ENCODE measurements at regions not wholly inside any gene's neighbourhood (a gene's known extent, or its start where the extent isn't known, plus 50 kb on each side); places are given as distances from the start of the nearest gene placed in this dataset.
A peak's percentile ranks its signal among the peaks of the same experiment; 100 is the strongest.

DNA sequence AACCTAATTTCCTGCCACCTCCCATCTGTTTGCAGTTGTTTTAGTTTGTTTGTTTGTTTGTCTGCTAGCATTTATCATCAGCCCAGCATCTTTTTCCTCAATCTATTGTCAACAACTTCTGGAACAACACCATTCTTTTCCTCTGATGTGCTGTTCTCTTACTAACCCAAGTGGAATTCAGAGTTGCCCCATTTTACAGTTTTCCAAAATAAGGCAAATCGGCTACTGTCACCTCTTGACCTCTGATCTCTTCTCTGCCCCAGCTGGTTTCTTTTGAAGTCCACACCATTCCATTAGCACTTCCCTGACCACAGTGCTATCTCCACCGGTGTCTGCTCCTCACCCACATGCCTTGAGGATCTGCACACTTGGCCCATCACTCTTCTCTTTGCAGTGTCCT, 102.4 kb downstream of the EFNB2 start:
- DNase-seq (ENCODE audit: low spot score), result no peak
- in situ Hi-C loops (cut with HindIII; ENCODE audit: low sequenced_read_pairs), result no loop called here

DNA sequence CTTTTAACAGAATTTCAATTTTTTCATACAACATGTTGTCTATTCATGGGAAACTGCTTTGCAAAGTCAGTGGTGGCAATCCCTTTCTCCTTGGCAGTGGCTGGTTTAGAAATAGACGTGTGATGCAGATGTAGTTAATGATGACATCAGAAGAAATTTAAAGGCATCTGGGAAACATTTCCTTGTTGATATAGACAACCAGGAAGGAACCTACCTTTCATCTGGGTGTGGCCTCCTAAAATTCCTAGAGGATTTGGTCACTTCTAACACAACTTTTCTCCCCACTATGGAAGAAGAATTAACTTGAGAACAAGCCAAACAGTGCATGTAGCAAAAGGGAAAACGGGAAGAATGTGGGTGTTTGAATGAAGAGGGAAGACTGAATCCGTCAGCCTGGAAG, 102.8 kb downstream of the EFNB2 start:
- DNase-seq (ENCODE audit: low spot score), result no peak
- in situ Hi-C loops (cut with HindIII; ENCODE audit: low sequenced_read_pairs), result no loop called here

DNA sequence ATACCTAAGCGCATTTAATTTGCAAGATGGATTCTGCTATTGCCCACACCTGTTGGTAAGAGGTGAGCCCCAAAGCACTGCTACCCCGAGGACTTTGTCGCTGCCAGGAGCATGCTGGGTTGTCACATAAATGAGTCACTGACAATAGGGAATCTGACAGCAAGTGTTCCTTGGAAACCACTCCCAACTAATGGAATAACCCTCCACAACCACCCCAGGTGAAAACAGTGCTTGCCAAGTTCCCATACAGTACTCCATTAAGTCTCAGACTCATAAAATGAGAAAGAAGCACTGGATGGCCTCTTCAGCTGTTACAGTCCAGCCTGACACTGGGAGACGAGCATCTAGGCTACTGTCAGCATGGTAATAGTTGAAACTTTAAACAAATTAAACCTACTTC, 108.6 kb downstream of the EFNB2 start:
- no peak for DNase-seq (ENCODE audit: low spot score)
- in situ Hi-C loops (cut with HindIII; ENCODE audit: low sequenced_read_pairs), result no loop called here

DNA sequence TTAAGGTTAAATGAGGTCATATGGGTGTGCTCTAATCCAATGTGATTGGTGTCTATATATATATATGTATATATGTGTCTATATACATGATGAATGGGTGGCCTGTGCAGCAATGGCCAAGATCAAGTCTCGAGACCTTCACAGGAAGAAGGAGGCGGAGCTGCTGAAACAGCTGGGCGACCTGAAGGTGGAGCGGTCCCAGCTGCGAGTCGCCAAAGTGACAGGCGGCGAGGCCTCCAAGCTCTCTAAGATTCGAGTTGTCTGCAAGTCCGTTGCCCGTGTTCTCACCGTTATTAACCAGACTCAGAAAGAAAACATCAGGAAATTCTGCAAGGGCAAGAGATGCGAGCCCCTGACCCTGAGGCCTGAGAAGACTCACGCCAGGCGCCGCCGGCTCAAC, 109.8 kb downstream of the EFNB2 start:
- no peak for DNase-seq (ENCODE audit: low spot score)
- in situ Hi-C loops (cut with HindIII; ENCODE audit: low sequenced_read_pairs), result no loop called here

DNA sequence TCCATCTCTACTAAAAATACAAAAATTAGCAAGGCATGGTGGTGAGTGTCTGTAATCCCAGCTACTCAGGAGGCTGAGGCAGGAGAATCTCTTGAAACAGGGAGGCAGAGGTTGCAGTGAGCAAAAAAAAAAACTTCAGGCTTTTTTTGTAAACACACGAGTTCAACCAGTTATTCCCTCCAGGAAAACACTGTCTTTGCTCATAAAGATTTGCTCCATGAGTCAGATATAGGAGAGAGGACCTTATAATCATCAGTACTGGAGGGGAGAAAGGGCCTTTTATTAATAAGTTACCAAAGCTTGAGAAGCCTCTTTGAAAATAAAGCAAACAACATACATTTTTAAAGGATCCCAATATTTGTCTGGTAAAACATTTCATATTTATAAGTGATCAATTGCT, 110.7 kb downstream of the EFNB2 start:
- in situ Hi-C loops (cut with HindIII; ENCODE audit: low sequenced_read_pairs), result no loop called here
- DNase-seq (ENCODE audit: low spot score), result no peak

DNA sequence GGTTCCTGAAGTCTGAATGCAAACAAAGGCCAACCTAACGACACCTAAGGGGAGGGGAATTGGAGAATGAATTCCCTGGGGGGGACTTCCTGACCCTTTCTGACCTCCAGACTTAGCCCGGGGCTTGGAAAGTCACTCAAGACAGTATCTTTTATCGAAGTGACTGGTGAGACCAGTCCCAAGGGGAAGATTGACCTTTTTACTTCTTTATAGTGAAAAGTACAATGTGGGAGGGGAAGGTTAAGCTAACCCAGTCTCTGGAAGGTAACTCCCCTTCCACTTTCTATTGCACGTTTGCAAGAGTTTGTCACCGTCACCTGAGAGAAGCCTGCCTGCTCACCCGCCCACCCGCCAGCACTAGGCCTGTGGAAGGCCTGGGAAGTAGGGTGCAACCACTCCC, 111.9 kb downstream of the EFNB2 start:
- no peak for DNase-seq (ENCODE audit: low spot score)
- in situ Hi-C loops (cut with HindIII; ENCODE audit: low sequenced_read_pairs), result no loop called here

DNA sequence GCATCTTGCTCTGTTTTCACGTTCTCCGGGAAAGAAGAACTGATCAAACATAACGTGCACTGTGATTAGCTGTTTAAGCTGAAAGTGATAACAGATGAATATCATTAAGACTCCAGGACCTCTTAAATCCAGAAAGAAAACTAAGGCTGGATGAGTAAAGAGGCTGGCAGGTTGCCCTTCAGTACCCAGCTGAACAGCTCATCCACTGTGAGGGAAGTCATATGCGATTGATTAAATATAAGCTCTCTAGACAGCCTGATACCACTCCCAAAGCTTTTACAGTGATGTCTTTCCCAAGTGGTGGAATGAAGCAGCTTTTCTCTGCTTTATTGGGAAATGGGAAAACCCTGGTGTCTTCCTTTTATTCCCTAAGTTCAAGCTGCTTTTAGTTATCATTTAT, 116.9 kb downstream of the EFNB2 start:
- in situ Hi-C loops (cut with HindIII; ENCODE audit: low sequenced_read_pairs), result no loop called here
- no peak for DNase-seq (ENCODE audit: low spot score)

DNA sequence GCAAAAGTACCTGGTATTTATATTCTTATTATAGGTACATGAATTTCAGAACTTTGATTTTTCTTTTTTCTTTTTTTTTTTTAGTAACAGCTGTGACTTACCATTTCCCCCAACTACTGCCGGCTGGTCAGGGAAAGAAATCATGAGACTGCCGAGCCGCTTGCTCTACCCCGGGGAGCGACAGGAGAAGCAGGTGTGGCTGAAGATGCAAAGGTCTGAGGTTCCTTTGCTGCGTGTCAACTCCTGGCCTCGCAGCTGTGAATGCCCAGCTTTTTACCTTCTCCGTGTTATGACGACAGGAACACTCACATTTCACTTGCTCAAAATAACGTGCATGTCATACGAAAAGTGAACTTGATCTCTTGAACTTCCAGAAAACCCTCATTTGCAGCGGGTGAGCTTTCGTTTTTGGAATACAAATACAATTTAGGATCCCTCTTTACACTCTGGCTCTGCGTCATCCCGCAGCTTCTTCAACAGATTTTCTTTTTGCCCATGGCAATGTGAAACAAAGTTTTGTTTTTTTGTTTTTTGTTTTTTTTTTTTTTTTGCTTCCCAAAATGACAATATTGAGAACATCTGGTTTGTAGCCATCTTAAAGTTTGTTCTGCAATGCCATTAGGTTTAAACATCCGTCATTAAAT, 117.9 kb downstream of the EFNB2 start:
- no peak for DNase-seq (ENCODE audit: low spot score)
- in situ Hi-C loops (cut with HindIII; ENCODE audit: low sequenced_read_pairs), result no loop called here

DNA sequence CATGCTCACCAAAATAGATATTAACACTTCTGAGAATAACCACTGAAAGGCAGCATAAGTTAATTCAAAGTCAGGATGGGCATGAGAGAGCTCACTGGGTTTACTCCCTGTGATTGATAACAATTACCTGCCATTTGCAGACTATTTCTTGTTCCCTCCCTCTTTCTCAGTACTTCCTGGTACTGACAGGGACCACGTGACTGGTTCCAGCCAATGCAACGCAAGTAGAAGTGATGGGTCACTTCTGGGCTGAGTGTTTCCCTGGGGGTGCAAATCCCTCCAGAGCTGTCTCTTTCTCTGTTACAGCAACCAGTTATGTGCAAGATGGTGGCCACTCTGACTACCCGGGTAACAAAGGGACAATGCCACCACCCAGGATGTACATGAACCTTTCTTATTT, 118.8 kb downstream of the EFNB2 start:
- DNase-seq (ENCODE audit: low spot score), result peak; percentile 8
- in situ Hi-C loops (cut with HindIII; ENCODE audit: low sequenced_read_pairs), result no loop called here

DNA sequence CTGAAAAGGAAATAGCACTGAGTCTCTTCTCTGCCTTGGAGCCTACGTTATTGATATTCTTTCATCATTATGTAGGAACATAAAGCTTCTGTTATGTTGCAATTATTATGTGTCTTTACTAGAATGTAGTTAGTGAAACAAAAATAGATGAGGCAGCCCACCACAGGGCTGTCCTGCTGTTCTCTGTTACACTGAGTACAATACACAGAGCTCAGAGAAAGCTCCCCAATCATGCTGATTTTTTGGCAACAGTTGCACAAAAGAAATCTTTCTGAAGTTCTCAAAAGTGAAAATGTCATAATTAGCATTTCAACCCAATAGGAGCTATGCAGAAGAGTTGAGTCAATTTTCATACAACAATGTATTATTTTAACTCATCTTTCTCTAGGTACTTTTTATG, 119.5 kb downstream of the EFNB2 start:
- in situ Hi-C loops (cut with HindIII; ENCODE audit: low sequenced_read_pairs), result no loop called here
- no peak for DNase-seq (ENCODE audit: low spot score)

DNA sequence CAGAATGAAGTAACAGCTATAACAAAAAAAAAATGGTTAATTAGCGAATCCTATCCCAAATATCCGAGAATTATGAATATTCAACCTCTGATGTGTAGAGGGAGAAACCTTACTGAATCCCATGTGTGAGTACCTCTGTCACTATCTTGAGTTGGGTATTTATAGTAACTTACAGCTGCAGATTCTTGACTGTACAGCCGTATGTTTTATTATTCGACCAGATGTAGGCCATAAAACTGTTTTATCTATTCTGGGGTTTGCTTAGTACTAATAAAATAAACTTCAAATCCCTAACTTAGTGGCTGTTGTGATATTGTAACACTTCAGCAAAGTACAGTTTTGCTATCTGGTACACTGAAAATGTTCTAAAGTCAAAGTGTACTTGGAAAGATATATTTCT, 120.0 kb downstream of the EFNB2 start:
- in situ Hi-C loops (cut with HindIII; ENCODE audit: low sequenced_read_pairs), result no loop called here
- DNase-seq (ENCODE audit: low spot score), result no peak

DNA sequence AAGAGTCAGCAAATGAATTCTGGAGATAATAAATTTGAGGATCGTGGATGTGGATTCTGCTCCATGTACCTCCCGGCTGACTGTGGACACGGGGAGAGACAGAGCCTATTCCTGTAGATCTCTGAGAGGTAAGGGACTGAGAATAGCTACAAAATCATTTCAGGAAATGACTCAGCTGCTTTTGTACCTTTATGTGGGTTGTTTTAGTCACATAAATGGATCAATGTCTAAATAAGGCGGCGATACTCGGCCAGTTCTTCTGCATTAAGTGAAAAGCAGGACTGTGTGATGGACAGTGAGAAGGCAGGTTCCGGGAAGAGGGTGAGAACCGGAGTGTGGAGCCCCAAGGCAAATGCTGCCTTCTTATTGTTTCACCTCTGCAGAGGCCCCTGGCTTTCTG, 128.1 kb downstream of the EFNB2 start:
- no peak for DNase-seq (ENCODE audit: low spot score)
- in situ Hi-C loops (cut with HindIII; ENCODE audit: low sequenced_read_pairs), result no loop called here

DNA sequence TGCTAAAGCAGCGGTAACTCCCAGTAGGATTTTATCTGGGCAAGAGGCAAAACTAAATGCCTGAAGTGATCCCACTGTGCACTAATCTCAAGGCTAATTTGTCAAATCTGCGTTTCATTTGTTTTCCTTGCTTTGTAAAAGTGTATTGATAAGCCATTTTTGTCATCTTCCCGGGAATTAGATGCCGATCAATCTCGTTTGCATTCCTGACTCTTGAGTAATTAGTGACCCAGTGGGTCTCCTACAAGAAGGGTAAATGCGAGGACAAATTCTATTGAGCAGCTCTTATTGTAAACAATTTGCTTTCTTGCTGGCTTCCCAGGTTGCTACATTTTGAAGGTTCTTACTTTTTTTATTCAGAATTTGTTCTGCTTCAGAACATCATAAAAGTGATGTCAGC, 129.7 kb downstream of the EFNB2 start:
- no peak for DNase-seq (ENCODE audit: low spot score)
- in situ Hi-C loops (cut with HindIII; ENCODE audit: low sequenced_read_pairs), result no loop called here

DNA sequence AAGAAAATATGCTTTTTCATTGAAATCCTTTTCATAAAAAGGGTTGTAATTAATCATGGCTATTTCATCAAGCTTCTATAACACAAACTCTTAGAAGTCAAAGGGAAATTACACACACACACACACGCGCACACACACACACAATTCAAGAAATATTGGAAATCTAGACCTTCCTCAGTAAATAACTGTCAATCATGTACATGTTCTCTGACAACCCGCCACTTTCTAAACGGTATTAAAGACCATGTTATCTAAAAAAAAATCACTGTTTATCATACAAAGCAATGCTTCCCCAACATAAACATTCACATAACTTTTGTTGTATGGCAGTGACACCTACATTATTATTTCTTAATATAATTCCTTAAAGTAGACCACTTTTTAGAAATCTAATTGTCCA, 132.2 kb downstream of the EFNB2 start:
- in situ Hi-C loops (cut with HindIII; ENCODE audit: low sequenced_read_pairs), result no loop called here
- no peak for DNase-seq (ENCODE audit: low spot score)

DNA sequence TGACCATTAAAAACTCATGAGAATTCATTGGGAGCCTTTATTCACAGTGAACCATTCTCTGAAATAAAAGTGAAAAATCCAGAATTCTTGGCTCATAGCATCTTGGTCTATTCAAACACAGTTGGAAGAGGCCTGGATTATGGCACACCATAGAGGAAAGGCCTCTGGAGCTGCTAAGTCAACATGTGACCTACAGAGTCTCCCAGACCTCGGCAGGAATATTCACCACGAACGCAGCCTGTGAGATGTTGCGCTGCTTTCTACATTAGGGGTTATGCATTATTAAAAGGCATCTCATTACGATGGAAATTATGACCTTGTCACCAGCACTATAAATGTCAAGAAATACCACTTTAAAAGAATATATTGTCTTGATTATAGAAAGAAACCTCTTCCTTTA, 132.6 kb downstream of the EFNB2 start:
- in situ Hi-C loops (cut with HindIII; ENCODE audit: low sequenced_read_pairs), result no loop called here
- DNase-seq (ENCODE audit: low spot score), result no peak

DNA sequence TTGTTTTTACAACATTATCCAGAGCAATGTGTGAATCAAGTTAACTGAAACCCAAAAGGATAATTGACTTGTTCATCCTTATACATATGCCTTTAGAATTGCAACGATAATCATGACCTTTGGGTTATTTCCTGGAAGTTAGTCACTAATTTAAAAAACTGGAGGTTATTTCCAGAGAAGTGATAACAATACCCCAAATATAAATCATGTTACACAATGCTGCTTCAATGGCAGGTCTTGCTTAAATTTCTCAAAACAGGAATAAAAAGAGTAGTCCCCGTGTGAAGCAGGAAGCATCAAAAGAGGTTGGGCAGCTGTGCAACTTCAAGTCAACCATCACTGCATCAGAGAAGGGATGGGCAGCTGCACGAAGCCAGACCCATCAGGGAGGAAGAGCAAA, 134.4 kb downstream of the EFNB2 start:
- in situ Hi-C loops (cut with HindIII; ENCODE audit: low sequenced_read_pairs), result no loop called here
- DNase-seq (ENCODE audit: low spot score), result no peak

DNA sequence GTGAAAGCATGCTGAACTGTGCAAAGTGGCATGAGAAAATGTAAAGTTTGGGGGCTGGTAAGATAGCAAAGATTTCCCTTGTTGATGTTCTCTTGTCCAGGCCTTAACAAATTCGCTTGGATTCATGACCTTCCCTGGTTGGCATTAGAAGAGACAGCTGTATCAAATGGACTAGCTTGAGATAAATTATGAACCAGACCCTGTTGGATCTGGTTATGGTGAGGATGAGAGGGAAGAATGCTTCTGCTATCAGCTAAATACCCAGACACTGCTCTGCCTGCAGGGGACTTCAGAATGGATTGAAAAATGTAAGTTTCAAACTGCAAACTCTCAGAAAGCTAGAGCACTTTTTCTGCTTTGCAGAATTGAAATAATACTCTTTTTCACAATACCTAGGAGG, 135.2 kb downstream of the EFNB2 start:
- no peak for DNase-seq (ENCODE audit: low spot score)

DNA sequence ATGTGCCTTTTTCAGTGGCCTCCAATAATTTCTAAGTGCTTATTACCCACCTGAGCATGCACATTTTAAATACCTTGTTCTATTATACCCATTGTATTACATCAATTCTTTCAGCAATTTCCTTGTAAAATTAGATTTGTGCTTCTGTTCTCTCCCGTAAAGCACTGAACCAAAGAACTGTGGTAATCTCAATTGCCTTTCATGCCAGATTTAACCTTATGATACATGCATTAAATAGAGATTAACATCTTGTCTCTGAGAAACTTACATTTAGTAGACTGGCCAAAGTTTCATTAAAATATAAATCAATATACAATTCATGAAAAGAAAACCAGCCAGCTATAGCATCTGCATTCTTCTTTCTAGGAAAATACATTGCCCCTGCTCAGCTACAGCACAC, 137.2 kb downstream of the EFNB2 start:
- in situ Hi-C loops (cut with HindIII; ENCODE audit: low sequenced_read_pairs), result no loop called here
- DNase-seq (ENCODE audit: low spot score), result no peak

More for the DNA sequence above, 135.2 kb downstream of the EFNB2 start:
- in situ Hi-C loops (cut with HindIII; ENCODE audit: low sequenced_read_pairs), result no loop called here

DNA sequence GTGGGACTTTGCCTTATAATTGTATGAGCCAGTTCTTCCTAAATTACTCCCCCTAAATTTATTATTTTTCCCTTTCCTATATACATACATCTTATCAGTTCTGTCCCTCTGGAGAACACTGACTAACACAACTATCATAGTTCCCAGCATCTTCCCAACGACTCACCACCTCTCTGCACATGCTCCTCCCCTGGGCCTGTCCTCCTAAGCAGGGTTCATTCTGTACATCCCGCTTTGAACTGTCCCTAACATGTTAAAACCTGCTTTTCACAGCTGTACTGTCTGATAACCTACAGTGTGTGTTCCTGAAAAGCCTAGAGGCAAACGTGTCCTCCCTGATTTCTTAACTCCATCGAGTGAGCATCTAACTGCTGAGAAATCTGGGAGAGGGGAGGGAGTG, 141.7 kb downstream of the EFNB2 start:
- in situ Hi-C loops (cut with HindIII; ENCODE audit: low sequenced_read_pairs), result no loop called here
- DNase-seq (ENCODE audit: low spot score), result no peak

DNA sequence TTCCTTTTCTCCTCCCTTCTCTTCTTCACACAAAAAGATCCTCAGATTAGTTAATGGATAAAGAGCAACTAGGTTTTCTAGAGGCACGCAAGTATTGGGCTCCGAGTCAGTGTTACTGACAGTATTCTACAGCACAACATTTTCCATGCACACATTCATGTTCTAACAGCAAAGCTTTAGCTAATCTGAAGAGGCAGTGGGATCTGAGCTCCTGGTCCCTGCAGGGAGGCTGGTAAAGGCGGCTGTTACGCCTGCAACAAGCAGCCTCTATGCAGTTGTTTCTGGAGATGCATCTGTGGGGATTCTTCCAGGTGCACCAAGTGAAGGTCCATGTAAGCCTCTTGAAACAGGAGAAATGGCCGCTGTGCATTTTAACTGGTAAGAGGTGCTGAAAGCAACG, 143.8 kb downstream of the EFNB2 start:
- no peak for DNase-seq (ENCODE audit: low spot score)
- in situ Hi-C loops (cut with HindIII; ENCODE audit: low sequenced_read_pairs), result no loop called here

DNA sequence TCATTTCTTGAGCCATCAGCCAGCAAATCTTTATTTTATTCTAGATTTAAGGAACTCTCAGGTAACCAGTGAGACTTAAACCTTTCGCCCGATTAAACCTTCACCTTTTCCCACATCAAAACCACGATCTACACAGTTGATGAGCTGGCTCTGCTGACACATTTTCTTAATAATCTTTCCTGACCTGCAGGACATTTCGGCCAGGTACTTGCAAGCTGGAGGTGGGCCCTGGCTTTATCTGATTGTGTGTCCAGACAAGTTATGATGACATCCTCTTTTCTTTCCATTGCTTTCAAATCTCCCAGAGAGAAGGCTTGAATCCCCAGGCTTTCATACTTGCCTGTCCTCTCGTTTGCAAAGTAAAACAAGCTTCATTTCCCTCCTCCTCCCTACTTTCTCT, 144.2 kb downstream of the EFNB2 start:
- DNase-seq (ENCODE audit: low spot score), result no peak
- in situ Hi-C loops (cut with HindIII; ENCODE audit: low sequenced_read_pairs), result no loop called here

DNA sequence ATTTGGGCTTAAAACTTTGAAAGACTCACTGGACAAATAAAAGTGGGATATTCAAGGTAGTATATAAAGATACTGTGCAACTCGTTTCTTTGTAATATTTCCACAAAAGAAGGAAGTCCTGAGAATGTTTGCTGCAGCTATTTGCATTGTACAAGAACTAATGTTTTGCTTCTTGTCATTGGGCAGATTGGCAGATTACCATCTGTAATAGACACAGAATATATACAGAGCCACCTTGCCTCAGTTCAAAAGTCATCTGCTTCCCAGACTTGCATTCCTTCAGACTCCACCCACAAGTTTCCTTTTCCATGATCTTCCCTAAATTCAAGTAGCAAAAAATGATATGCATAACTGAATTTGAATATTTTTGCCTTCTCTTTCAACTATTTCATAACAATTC, 145.1 kb downstream of the EFNB2 start:
- in situ Hi-C loops (cut with HindIII; ENCODE audit: low sequenced_read_pairs), result no loop called here
- no peak for DNase-seq (ENCODE audit: low spot score)
